PC-9 (cell line): ENCODE measurements at regions not wholly inside any gene's neighbourhood (a gene's known extent, or its start where the extent isn't known, plus 50 kb on each side); places are given as distances from the start of the nearest gene placed in this dataset.

Experiments used
- CTCF ChIP-seq: fragments of 200-600 bp; sonication (generic); conservative IDR thresholded peaks from 2 replicates; pipeline ENCODE4 v1.6.1; 2017; ENCODE audit warnings: mixed run types, antibody characterized with exemption, mild to moderate bottlenecking, moderate library complexity
- EZH2 ChIP-seq: fragments of 200-600 bp; sonication (generic); IDR thresholded peaks from 2 replicates; pipeline ENCODE4 v1.8.0; 2017; ENCODE audit warnings: antibody characterized with exemption, low read depth

- no peak for TF ChIP-seq CTCF
- no peak for TF ChIP-seq EZH2
Measured at GRCh38 chrX:113392355-113392754, 551.7 kb upstream of the AMOT start.
